ENCODE measurements at regions not wholly inside any gene's neighbourhood (a gene's known extent, or its start where the extent isn't known, plus 50 kb on each side); places are given as distances from the start of the nearest gene placed in this dataset.
"Not testable (repeated sequence)": the region's sequence is repeated elsewhere in the genome, so short reads cannot be mapped to it uniquely, and the experiment has no call there.

GRCh38 chr1:207196135-207196534 is 92.1 kb downstream of the C4BPA start:
- POLR2A ChIA-PET, CTCF ChIA-PET: not testable (repeated sequence)

- CTCF ChIA-PET, POLR2A ChIA-PET: not testable (repeated sequence)
Observed at GRCh38 chr1:207201534-207201933, 97.5 kb downstream of the C4BPA start.

DNA sequence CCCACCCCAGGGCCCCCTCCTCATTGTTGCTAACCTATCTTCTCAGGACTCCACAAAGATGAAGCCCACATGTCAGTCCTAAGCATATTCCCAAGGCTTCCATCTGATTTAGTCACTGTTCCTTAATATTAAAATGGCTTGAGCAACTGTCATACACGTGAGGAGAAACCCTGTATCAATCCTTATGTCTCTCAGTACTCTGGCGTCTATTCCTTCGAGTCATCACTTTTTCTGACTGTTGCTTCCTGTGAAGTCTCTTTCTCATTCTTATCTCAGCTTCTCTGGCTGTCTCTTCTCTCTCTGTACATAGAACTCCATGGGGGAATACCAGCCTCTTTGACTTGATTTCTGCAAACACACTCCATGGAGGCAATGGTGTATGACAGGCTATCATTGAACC is 98.4 kb downstream of the C4BPA start:
- POLR2A ChIA-PET = no interaction called here
- CTCF ChIA-PET = no interaction called here

DNA sequence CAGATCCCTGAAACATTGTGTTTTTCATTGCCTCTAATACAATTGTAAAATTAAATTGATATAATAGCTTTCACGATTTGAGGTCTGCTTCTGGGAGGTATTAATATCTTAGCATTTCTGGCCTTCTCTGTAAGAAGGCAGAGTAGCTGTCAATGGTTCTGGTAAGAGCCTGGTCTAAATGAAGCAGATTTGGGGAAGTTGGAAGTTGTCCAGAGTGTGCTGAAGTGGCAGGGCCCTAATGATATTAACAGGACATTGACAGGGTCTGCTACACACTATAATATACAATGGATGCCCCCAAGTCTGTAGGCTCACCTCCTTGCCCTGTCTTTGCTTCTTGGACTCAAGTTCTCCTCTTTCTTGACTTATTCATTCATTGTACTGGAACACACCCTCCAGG is 99.5 kb downstream of the C4BPA start:
- CTCF ChIA-PET = no interaction called here
- POLR2A ChIA-PET = no interaction called here

GRCh38 chr1:207205614-207206061 is 101.6 kb downstream of the C4BPA start:
- CTCF ChIA-PET = no interaction called here
- POLR2A ChIA-PET = no interaction called here

DNA sequence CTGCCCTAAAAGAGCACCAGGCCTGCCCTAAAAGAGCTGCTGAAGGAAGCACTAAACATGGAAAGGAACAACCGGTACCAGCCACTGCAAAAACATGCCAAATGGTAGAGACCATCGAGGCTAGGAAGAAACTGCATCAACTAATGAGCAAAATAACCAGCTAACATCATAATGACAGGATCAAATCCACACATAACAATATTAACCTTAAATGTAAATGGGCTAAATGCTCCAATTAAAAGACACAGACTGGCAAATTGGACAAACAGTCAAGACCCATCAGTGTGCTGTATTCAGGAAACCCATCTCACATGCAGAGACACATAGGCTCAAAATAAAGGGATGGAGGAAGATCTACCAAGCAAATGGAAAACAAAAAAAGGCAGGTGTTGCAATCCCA is 104.7 kb downstream of the C4BPA start:
- CTCF ChIA-PET, POLR2A ChIA-PET: not testable (repeated sequence)

- CTCF ChIA-PET = no interaction called here
- POLR2A ChIA-PET = no interaction called here
Observed at GRCh38 chr1:207214453-207214852, 107.0 kb upstream of the CD55 start.

GRCh38 chr1:207217778-207218511 is 103.5 kb upstream of the CD55 start:
- ChIA-PET POLR2A (no interaction called here), CTCF (no interaction called here)

- ChIA-PET CTCF (no interaction called here), POLR2A (no interaction called here)
Observed at GRCh38 chr1:207218512-207219362, 102.7 kb upstream of the CD55 start.

- CTCF ChIA-PET = no interaction called here
- POLR2A ChIA-PET = no interaction called here
Observed at GRCh38 chr1:207219979-207220889, 101.2 kb upstream of the CD55 start.

GRCh38 chr1:207221934-207222351 is 99.5 kb upstream of the CD55 start:
- ChIA-PET CTCF (no interaction called here), POLR2A (no interaction called here)

DNA sequence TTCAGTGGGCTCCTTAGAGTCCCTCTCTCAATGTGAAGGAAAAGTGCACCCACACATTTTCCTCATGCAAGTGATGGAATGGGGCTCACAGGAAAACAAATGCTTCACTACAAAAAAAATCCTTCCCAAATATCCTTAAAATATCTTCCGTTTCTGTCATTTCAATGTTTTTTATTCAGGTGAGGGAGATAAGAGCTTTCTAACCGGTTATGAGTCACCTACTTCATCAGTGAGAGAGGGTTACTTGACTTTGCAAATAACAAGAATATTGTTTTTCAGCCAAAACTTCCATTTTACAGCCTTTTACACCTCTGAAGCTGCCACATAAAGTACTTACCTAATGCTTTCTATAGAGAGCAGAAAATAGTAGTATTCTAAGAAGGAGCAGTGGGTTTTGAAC is 98.3 kb upstream of the CD55 start:
- CTCF ChIA-PET = no interaction called here
- POLR2A ChIA-PET = no interaction called here

GRCh38 chr1:207224666-207225065 is 96.8 kb upstream of the CD55 start:
- ChIA-PET CTCF (no interaction called here), POLR2A (no interaction called here)

DNA sequence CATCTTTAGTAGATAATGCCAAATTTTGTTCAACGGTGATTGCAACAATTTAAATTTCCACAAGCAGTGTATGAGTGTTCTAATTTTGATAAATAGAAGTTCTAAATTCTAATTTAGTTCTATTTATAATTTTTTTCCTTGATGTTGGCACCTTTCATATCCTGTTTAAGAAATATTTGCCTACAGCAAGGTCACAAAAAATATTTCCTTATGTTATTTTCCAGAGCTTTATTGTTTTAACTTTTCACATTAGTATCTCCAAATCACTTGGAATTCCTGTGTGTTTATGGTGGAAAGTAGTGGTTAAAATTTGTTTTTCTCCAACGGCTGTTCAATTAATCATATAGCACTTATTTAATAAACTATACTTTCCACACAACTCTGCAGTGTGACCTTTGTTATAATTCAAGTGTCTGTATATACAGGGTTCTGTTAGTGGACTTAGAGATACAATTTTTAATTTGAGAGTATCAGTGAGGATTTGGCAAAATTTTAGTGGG is 94.3 kb upstream of the CD55 start:
- ChIA-PET POLR2A (no interaction called here), CTCF (interaction anchor here (0.6 kb wide), 1 partner anchor 729 kb away, joined by 3 read pairs; no protein-coding TSS in a partner anchor)

- ChIA-PET CTCF (no interaction called here), POLR2A (no interaction called here)
Observed at GRCh38 chr1:207228987-207229386, 92.5 kb upstream of the CD55 start.

DNA sequence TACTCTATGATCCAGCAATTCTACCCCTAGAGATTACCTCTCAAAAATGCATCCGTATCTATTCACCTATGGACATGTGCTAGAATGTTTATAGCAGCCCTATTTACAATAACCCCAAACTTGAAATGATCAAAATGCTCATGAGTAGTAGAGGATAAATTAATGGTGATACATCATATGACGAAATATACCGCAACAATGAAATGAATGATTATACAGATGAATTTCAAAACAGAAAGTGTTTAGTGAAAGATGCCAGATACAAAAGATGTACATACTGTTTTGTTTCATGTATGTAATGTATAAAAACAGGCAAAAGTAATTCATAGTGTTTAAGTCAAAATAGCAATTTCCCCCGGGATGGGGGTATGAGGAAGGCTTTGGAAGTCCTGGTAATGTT is 91.0 kb upstream of the CD55 start:
- CTCF ChIA-PET = no interaction called here
- POLR2A ChIA-PET = no interaction called here

GRCh38 chr1:207234690-207235089 is 86.8 kb upstream of the CD55 start:
- ChIA-PET CTCF (no interaction called here), POLR2A (no interaction called here)

DNA sequence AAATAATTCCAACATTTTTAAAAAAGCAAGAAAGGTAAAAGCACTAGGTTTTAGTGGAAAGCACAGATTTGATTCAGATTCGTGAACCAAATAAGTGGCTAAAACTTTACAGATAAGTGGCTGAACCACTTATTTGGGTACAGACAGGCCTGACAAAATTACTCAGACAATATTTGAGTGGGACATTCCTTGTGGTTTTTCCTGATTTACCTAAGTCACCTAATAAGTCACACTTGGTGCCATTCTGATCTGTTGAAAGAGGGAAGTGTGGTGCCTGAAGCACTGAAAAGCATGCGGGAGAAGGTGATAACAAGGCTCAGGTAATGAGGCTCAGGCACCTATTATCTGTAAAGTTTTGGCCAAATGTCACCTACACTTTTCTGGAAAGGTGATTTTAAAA is 81.6 kb upstream of the CD55 start:
- POLR2A ChIA-PET = no interaction called here
- CTCF ChIA-PET = no interaction called here

GRCh38 chr1:207240325-207241101 is 81.0 kb upstream of the CD55 start:
- POLR2A ChIA-PET = no interaction called here
- CTCF ChIA-PET = no interaction called here
